ENCODE measurements at regions not wholly inside any gene's neighbourhood (a gene's known extent, or its start where the extent isn't known, plus 50 kb on each side); places are given as distances from the start of the nearest gene placed in this dataset.

DNA sequence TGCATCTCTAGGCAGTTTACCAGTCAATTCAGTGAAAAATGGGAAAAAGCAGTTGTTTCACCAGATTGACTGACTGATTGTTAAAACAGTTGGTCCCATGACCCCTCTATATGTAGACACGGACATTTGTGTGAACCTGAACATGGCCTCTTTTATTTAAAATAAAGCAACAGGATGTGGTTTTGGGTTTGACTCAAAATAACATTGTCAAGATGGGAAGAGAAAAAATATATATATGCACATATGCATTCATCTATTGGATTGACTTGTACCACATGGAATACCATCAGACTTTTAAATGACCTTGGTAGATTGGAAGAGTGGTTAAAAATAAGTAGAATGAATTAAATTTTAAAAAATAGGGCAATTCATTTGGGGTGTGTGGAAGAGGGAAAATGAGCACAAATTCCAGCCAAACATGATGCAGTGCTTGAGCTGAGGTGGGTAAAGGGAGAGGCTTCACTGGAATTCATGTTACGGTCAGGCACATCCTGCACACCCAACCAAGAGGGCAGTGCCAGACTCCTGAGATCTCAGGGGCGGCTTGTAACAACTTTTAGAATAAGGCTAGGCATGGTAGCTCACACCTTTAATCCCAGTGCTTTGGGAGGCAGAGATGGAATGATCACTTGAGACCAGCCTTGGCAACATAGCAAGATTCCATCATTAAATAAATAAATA, 560.7 kb upstream of the TENM3 start:
- no peak for DNase-seq (ENCODE audit: low spot score)

DNA sequence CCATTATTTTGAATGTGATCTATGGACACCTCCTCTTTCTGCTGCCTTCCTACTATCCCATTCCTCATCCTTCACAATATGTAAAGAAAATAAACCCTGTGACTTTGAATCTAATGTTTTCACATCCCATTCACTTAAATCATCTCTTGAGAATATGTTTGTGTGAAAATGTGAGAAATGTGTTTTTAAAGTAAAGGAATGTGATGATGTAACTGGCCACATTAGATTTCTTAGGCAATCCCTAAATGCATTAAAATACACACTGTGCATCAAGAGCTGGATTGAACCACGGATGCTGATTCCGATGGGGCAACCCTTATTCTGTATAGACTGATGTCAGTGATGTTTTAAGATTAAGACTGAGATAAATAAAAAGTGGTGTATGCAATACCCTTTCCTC, 558.9 kb upstream of the TENM3 start:
- no peak for DNase-seq (ENCODE audit: low spot score)

DNA sequence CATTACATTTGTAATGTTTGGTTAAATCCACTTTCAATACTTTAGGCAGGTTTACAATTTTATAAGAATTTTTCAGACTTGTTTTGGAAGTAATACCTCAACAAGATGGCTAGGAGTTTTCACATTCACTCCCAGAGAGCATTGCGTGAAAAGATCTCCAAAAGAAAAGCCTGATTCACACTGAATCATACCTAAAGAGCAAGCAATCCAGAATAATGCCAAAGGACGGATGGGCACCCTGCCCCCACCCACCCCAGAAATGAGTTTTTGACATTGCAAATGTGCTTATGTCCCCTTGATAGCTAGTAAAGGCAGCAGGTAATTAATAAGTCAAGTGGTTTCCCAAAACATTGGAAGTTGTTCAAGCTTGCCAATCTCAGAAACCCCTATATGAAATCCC, 557.7 kb upstream of the TENM3 start:
- no peak for DNase-seq (ENCODE audit: low spot score)

DNA sequence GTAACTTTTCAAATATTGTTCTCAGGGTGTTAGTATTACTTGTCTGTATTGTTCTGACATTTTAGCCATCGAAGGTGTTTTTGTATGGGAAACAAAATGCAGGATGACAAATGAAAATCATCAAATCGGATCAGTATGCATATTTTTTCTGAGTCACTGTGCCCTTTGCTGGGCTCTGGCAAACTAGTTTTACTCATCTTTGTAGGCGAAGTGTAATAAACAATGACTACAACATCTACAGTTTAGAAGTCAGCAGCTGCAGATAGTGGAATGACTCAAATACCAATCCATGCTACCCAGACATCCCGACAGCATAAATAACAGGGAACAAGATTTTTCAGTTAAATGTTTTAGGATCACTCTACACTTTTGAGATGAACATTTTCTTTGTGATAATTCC, 557.3 kb upstream of the TENM3 start:
- DNase-seq (ENCODE audit: low spot score) = no peak

DNA sequence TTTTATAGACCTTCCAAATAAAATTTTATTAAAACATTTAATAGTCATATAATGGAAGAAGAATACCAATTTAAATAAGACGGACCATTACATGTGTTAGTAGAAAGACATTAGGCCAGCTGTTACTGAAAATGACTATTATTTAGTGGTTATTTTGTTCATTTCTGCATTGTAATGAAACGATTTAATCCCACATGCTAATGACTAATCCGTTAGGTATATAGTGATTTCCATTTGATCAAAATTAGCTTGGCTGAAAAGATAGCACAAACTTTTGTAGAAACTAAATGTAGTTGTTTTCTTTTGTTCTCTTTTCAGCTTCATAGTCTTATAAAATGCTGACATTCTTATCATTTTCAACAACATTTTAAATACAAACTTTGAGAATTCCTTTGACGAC, 556.1 kb upstream of the TENM3 start:
- no peak for DNase-seq (ENCODE audit: low spot score)

DNA sequence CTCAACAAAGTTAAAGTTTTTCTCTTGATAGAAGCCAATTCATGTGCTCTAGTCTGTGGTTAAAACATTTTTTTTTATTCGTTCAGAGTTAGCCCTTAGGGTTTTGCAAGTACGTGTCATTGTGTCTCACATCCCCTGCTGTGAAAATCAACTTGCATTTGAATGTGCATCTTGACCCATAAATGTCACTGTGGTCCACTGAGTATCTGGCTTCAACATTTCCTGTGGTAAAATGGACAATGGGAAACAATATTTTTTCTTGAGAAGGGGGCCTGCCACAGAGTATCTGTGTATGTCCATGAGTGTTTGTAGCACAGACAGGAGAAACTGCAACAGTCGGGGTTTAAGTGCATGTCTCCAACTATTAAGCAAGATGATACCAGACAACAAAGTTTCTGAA, 554.8 kb upstream of the TENM3 start:
- DNase-seq (ENCODE audit: low spot score) = no peak

DNA sequence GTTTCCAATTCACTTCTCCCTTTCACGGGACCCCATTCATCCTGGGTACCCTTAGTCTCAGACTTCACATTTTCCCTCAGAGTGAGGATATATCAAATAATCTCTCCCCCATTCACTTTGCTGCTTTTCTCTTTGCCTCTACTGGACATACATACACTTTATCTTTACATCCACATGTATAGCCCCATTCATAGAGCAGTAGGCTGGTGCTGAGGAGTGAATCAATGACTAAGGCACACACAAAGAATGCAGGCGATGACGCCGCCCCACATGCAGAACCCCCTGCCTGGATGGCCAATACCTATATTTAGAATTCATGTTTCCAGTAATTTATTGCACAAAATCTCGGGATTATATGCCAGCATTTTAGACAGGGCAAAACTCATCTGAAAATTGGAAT, 554.3 kb upstream of the TENM3 start:
- no peak for DNase-seq (ENCODE audit: low spot score)

DNA sequence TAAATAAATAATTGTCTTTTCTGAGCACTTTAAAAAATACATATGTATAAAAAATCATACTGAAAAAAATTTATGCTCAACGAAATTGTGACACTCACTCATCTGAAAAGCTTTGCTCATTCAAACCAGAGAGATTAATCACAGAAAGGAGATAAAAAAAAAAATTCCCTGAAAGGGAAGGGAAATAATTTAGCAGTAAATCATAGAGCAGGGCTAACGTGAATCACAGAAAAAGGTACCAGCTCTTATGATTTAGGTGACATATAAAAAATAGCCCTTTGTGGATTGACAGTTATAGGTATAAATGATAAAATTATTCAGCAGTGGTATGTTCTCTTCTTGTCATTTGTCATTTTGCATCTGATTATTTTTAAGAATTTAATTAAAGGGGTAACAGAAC, 552.7 kb upstream of the TENM3 start:
- no peak for DNase-seq (ENCODE audit: low spot score)

DNA sequence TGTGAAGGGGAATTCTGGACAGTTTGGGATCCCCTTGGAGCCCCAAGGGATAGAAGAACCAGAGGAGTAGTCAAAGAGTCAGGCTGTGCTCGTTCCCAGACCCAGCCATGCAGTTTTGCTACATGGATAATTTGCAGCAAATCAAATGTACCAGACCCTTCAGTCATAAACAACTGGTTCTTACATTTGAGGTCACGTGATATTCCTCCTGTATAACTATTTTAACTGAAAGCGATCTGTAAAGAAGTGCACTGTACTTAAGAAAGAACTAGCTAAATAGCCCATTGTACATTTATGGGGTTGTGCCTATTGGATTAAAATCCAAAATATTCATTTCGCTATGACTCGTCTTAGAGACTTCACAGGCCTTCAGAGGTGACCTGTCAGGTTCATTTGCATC, 550.2 kb upstream of the TENM3 start:
- DNase-seq (ENCODE audit: low spot score) = no peak

DNA sequence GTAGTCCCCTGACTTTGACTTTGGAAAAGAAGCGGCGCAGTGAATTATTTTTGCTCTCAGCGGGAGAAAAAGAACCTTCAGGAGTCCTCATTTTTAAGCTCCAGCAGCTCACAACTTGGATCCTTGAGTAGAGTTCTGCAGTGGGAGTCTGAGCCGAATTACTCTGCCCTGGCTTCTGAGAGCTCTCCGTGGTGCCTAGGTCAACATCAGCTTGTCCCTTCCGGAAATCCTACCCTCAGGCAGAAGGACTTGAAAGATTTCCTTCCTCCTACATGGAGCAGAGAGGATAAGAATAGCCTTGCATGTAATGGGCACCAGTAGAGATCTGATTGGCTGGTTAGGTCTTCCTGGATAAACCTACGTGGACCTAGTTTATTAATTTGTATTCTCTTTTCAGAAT, 549.7 kb upstream of the TENM3 start:
- DNase-seq (ENCODE audit: low spot score) = no peak

DNA sequence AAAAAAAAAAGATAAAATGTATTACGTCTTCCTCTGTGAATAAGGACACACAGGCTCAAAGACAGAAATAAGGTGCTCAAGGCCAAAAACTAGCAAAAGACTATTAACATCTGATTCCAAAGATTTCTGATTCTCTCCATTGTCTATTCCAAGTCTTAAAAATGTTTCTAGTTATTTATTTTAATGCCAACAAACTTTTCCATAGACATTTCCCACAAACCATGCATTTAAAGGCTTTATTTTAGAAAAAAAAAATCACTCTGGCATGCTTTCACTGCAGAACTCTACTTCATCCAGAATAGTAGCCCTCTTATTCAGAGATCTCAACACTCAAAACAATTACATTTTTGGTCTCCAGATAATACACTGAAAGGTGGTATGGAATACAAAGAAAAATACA, 545.0 kb upstream of the TENM3 start:
- DNase-seq (ENCODE audit: low spot score) = no peak

DNA sequence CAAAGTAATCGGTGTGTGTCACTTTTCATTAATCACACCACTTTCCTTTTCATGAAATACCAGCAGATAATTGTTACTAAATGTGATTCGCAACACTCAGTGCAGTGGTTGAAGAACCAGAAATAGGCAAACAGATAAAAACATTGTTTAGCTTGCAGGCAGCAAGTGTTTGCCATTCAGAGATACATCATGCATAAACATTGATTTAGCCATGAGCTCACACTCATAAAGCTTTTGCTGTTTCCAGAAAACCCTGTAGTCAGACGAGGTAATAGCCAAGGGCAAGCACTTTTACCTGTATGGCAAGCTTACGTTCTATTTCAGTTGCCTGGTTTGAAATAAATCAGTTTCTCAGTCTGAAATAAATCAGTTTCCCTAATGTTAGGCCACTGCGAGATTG, 542.0 kb upstream of the TENM3 start:
- no peak for DNase-seq (ENCODE audit: low spot score)

DNA sequence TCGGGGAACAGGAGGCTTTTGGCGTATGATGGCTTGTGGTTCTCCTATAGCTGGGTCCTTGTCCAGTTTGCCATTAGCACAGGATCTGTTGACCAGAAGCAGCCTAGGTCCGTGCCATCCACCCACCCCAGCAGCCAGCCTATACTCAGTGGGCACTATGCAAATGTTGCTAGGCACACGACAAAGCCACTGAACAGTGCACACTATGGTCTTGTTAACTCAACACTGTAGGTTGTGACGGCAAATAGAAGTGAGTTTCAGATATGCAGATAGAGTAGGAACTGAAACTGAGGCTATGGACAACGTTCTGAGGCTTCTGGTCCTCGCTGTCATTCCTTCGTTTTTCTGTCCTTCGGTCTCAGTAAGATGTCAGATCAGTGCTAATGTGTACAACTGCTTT, 541.3 kb upstream of the TENM3 start:
- no peak for DNase-seq (ENCODE audit: low spot score)

DNA sequence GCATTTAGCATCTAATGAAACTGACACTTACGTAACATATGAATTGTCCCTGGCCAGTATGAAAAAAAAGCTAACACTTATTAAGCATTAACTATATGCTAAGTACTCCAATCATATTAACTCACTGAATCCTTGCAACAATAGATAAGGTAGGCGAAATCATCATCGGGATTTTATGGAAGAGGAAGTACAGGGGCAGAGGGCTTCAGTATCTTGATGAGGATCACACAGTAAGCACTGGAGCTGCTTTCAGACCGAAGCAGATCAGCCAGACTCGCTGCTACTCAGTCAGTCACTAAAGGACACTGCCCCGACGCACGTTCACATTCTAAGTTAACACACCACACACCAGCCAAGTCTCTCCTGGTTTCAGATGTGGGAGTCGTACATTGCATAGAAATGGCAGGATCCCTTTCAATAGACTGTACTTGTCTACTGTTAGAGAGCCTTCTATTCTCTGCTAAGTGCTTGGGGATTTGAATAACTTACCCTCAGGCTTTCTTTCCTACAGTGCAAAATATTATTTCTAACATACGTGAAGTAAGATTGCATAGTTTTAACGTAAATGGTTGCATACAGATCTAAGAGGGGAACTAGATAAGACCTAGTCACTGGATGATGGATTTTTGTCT, 540.2 kb upstream of the TENM3 start:
- DNase-seq (ENCODE audit: low spot score) = no peak

DNA sequence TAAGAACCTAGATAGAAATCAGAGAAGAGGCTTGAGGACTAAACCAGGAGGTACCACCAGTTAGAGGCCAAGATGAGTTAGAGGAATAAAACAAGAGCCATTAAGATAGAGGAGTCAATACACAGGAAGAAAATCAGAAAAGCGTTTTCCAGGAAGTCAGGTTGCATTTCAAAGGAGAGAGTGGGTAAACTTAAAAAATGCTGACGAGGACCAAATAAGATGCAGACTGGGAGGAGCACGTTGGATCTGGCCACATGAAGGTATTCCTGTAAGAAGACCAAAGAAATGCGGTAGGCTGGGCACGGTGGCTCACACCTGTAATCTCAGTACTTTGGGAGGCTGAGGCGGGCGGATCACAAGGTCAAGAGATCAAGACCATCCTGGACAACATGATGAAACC, 533.1 kb upstream of the TENM3 start:
- DNase-seq (ENCODE audit: low spot score) = no peak

DNA sequence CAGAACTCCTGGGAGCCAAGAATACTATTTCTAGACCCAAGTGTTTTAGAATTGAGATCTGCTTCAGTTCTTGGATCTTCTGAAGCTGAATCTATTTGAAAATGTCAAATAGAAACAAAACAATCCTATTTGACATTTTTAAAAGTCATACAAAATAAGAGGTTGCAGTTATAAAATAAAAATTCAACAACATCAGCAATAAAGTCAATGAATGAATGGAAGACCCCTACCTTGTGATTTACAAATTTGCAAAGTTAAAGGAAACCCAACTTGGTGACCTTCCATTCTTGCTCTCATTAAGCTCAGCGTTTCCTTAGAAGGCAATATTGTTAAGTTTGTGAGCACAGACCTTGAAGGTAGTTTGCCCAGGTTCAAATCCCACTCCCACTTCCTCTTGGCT, 531.8 kb upstream of the TENM3 start:
- no peak for DNase-seq (ENCODE audit: low spot score)

DNA sequence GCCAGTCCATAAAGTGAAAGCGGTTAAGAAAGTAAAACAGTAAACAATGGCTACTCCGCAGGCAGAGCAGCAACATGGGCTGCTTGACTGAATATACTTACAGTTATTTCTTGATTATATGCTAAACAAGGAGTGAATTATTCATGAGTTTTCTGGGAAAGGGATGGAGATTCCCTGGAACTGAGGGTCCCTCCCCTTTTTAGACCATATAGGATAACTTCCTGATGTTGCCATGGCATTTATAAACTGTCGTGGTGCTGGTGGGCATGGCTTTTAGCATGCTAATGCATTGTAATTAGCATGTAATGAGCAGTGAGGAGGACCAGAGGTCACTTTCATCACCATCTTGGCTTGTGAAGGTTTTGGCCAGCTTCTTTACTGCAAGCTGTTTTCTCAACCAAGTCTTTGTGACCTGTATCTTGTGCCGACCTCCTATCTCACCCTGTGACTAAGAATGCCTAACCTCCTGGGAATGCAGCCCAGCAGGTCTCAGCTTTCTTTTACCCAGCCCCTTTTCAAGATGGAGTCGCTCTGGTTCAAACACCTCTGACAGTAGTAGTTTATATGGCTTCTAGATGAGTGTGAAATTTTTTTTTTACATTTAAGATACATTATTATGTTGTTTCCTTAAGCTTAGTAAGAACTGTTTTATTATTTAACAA, 514.8 kb upstream of the TENM3 start:
- no peak for DNase-seq (ENCODE audit: low spot score)

DNA sequence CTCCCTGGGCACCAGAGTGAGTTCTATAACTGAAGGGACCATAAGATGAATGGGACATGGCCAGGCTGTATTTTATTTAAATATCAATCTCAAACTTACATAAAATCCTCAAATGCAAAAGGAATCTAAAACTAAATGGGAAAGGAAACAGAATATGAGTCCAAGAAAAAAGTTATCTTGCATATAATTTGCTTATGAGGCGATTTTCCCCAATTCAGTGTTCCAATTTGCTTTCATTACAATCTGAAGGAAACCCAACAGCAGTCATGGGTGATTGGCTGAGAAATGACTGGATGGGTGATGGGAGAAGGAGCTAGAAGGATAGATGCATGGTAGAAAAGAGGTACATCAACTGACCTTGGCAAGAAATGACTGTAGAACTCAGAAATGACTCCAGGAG, 511.3 kb upstream of the TENM3 start:
- DNase-seq (ENCODE audit: low spot score) = no peak

DNA sequence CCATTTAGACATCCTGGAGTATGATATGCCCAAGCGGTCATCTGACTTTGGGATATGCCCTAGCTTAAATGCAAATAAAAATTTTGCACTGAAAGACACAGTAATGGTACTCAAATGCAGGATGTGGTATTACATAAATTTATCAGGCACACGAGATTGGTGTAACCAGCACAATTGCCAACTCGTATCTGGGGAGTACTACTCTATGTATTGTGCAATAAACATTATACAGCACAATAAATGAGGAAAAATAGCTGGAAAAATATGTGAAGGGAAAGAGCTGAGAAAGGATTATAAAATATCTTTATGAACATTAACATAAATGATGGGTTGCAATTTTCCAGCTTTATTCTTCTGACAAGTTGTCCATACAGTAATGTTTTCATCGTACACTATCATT, 505.5 kb upstream of the TENM3 start:
- DNase-seq (ENCODE audit: low spot score) = no peak

DNA sequence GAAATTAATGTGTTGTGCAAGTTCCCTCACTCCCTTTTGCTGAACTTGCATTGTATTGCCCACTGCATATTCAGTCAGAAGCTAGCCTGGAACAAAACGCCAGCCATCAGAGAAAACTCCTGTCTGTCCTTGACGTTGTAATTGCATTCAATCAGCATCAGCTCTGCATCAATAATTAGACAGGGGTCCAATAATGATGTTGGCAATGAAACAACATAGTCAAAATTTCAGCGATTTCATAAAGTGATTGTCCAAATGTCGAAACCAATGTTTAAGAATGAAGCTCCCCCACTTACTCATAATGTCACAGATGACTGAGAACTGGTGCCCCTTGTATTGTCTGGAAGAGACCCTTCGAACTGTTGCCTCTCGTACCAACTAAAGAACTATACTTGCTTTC, 504.2 kb upstream of the TENM3 start:
- no peak for DNase-seq (ENCODE audit: low spot score)

DNA sequence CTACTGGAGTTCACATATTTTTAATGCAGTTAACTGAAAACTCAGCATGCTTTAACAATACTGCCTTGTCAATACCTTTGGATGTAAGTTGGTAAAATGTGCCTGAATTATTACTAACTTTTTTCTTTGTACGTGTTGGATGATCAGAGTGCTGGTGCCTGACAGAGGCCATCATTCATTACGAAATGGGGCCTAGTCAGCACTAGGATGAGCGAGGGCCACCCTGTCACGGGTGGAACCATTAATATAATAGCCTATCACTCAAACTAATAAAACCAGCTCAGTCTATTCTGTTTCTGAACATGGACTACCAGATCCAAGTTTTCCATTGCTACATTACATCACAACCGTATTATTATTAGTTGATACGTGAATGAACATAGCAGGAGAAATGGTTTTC, 501.7 kb upstream of the TENM3 start:
- DNase-seq (ENCODE audit: low spot score) = no peak

DNA sequence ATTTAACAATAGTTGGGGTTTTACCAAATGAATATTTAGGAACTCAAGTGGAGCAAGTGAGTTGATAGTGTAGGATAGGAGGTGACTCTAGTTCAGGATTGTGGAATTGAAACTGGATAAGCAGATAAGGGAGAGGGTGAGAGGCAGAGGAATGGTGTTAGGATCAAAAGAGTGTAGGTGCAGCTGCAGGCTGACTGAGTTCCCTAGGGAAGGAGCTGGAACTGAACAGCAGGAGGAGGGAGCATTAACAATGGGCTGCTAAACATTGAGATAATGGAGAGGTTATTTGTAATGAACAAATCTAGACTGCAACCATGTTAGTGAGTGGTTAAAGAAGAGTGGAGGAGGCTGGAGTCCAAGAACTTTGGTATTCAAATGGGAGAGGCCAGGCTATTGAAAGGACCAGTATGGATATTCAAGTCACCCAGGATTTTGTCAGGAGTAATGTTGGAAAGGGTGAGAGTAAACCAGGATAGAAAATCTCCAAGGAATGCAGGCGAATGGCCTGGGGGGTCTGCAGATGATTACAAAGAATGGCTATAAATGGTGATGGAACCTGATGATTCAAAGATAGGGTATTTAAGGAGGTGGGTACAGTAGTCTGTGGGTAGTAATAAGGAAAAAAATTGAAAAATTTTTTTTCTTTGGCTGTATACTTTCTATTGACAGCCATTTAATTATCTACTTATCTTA, 497.1 kb upstream of the TENM3 start:
- DNase-seq (ENCODE audit: low spot score) = no peak

DNA sequence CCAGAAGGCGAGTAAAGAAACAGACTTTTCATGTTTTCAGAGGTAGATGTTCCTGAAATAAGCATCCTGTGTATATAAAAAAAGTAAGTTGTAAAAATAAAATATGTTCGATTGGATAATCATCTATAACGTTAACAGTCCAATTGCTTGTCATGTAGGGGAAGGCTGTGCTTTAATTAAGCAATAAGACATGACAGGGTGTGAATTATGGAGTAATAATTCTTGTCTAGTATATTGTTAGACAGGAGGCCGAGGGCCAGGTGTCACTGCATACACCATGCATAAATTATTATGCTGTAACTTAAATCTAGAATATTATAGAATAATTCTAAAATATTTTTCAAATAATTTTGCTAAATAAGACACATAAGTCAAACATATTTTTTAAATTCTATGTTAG, 494.6 kb upstream of the TENM3 start:
- no peak for DNase-seq (ENCODE audit: low spot score)

Measured in germinal center (tissue), 1 donor.